H1 (cell line): ENCODE measurements at regions not wholly inside any gene's neighbourhood (a gene's known extent, or its start where the extent isn't known, plus 50 kb on each side); places are given as distances from the start of the nearest gene placed in this dataset.

Experiments
- EZH2 ChIP-seq: fragments of 200-600 bp; sonication (generic); IDR thresholded peaks from 2 replicates; pipeline ENCODE4 v1.7.1; 2012; ENCODE audit warnings: low read depth, mild to moderate bottlenecking, moderate library complexity, low read length, inconsistent platforms; ENCODE audit not compliant: severe bottlenecking
- RFX5 ChIP-seq: IDR thresholded peaks from 2 replicates; pipeline ENCODE4 v1.6.1; 2011; ENCODE audit warnings: low read depth, low read length, improper control_type of control experiment, borderline replicate concordance
- SUZ12 ChIP-seq: fragments of 200-600 bp; sonication (generic); IDR thresholded peaks from 2 replicates; pipeline ENCODE4 v1.6.1; 2012; ENCODE audit warnings: mild to moderate bottlenecking, inconsistent platforms, low read length, moderate library complexity, mixed read lengths

DNA sequence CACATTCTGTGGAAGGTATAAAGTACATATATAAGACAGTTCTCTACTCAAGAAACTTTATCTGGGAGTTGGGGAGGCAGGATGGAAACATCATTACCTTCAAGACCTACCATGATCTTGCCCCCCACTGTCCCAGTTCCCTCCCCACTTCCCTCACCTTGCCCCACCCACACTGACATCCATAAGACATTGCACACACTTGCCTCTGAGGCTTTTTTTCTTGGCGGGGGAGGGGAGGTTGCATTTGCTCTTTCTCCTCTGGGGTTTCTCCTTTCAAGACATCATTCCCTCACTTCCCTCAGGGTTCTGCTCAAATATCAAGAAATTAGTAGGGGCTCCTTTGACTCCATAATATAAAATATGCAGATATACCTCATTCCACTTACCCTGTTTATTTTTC, 276.0 kb downstream of the ARL4A start (continued):
- TF ChIP-seq RFX5: no peak
- TF ChIP-seq EZH2: no peak
- no peak for TF ChIP-seq SUZ12
